H1 (cell line): ENCODE measurements at regions not wholly inside any gene's neighbourhood (a gene's known extent, or its start where the extent isn't known, plus 50 kb on each side); places are given as distances from the start of the nearest gene placed in this dataset.

Experiments
- CHD1 ChIP-seq: IDR thresholded peaks from 2 replicates; pipeline ENCODE4 v1.6.1; 2012; ENCODE audit warnings: low read depth, low read length, improper control_type of control experiment
- JUND ChIP-seq: IDR thresholded peaks from 2 replicates; pipeline ENCODE4 v1.6.1; 2011; ENCODE audit warnings: mild to moderate bottlenecking, improper control_type of control experiment, low read length
- SAP30 ChIP-seq: fragments of 300-600 bp; sonication (generic); IDR thresholded peaks from 2 replicates; pipeline ENCODE4 v1.7.1; 2012; ENCODE audit warnings: low read length, moderate library complexity, mild to moderate bottlenecking, inconsistent platforms; ENCODE audit not compliant: insufficient read depth, insufficient replicate concordance
- SP4 ChIP-seq: IDR thresholded peaks from 2 replicates; pipeline ENCODE4 v1.6.1; 2012; ENCODE audit warnings: low read length, inconsistent platforms
- TAF1 ChIP-seq: IDR thresholded peaks from 2 replicates; pipeline ENCODE4 v1.6.1; 2011; ENCODE audit warnings: mild to moderate bottlenecking, low read depth, low read length

GRCh38 chr6:147067184-147067583, 137.0 kb upstream of the STXBP5 start (continued):
- TF ChIP-seq SAP30, result no peak
- TF ChIP-seq TAF1, result no peak
- TF ChIP-seq CHD1, result no peak
- no peak for TF ChIP-seq SP4
- TF ChIP-seq JUND, result no peak
- TF ChIP-seq, all 59 proteins: peak for 0
